ENCODE measurements at regions not wholly inside any gene's neighbourhood (a gene's known extent, or its start where the extent isn't known, plus 50 kb on each side); places are given as distances from the start of the nearest gene placed in this dataset.

DNA sequence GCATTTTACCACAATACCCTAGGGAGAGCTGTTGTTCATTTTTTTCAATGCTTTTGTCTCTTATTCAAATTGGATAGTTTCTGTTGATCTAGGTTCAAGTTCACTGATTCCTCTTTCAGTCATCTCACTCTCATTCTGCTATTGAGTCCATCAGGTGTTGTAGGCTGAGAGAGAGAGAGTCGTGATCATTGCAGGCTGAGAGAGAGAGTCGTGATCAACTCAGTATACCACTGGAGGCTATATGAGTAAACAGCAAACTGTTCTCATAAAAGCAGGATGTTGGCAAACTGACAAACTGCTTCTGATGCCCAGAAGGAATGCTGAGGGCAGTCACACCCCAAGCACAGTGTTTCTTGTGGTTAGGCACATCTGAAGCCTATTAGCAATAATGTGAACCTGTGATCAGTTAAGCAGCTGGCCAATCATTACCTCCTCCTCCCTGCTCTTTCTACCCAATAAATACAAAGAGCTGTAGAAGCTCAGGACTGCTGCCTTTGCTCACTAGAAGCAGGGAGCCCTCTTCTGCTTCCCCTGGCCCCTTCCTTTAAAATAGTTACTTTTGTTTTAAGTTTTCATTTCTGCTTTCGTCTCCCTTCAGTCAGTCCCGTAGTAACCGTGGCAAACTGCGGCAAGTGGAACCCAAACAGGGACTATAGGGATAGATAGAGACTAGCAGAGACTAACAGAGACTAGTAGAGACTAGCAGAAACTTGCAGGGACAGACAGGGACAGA, 476.1 kb upstream of the ACO1 start:
- H4K20me1 ChIP-seq (ENCODE audit: insufficient read depth), result no peaks in the 10 kb centered on the region
- no peak overlapping the region for H3K27ac ChIP-seq
- H3K4me1 ChIP-seq (replicated peaks; ENCODE audit: insufficient read depth), result peaks cover 11% of the 10 kb centered on the region; the same call in 1 of the 2 replicates
- intact Hi-C loops (cut with micrococcal nuclease; ENCODE audit: unreplicated experiment), result no loop called here
- peak; percentile 60 to 82 for DNase-seq
- H2AFZ ChIP-seq, result no peak overlapping the region
- no peak for TF ChIP-seq CTCF (conservative IDR thresholded peaks at IDR 0.05)
- TF ChIP-seq EZH2 (IDR thresholded peaks at IDR 0.05; ENCODE audit: low read depth), result no peak
- H3K4me2 ChIP-seq, result no peak overlapping the region
- BruUV-seq (replicated peaks), result no TSS peak
- 0 out of 2 replicates have a peak, but pooled peaks cover 4% of the 10 kb centered on the region for H3K79me2 ChIP-seq (ENCODE audit: low read depth)
- CTCF ChIA-PET, result no interaction called here
- POLR2A ChIA-PET (ENCODE audit: unreplicated experiment), result interaction anchor here (0.8 kb wide), 1 partner anchor 348 kb away, joined by 24 read pairs; no protein-coding TSS in a partner anchor
- H3K9me2 ChIP-seq (ENCODE audit: insufficient read depth), result no peaks in the 10 kb centered on the region
- no peaks in the 10 kb centered on the region for H3F3A ChIP-seq (ENCODE audit: insufficient read depth, low read depth)
- H3K36me3 ChIP-seq (ENCODE audit: low read depth), result no peaks in the 10 kb centered on the region
- H3K4me3 ChIP-seq, result no peak overlapping the region
- H3K9me3 ChIP-seq (ENCODE audit: insufficient read depth, low read depth), result no peaks in the 10 kb centered on the region; the same call in 1 of the 2 replicates
- H3K27me3 ChIP-seq (ENCODE audit: insufficient read depth, low read depth), result no peaks in the 10 kb centered on the region

DNA sequence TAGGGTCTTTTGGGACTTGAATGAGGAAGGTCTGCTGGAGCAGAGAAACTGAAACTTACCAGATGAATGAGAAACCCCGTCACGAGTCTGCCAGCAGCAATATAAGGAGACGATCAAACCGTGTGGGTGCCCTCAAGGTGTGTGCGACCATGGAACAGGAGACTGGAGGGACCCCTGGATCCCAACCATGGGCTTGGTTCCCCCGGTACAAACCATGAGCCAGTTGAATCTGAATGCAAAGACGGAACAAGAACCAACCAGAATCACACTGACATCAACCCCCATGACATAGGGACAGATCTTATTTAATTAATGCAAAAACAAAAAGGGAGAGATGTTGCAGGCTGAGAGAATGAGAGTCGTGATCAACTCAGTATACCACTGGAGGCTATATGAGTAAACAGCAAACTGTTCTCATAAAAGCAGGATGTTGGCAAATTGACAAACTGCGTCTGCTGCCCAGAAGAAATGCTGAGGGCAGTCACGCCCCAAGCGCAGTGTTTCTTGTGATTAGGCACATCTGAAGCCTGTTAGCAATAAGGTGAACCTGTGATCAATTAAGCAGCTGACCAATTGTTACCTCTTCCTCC, 475.5 kb upstream of the ACO1 start:
- CTCF ChIA-PET, result no interaction called here
- no peak overlapping the region for H3K4me2 ChIP-seq
- DNase-seq, result peak in 1 of 2 experiments; percentile 35

DNA sequence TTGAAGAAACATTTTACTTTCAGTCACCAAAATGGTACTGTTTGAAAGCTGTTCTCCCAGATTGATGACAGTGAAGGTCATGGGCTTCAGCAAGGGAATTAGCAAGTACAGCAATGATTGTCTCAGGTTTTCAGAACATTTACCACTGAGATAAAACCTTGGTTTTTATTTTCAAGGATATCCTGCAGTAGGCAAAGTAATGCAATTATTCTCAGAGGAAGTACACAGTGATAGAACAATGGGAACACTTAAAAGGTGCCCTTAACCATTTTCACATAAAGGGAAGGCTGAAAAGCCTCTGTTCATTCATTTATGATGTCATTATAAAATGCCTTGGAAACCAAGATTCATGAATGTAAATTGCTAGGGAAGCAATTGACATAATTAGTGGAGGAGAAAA, 471.8 kb upstream of the ACO1 start:
- Histone ChIP-seq H3K36me3 (ENCODE audit: low read depth) (no peaks in the 10 kb centered on the region), H3F3A (ENCODE audit: insufficient read depth, low read depth) (no peaks in the 10 kb centered on the region), H3K27ac (no peak overlapping the region), H4K20me1 (ENCODE audit: insufficient read depth) (no peaks in the 10 kb centered on the region), H2AFZ (no peak overlapping the region), H3K27me3 (ENCODE audit: insufficient read depth, low read depth) (no peaks in the 10 kb centered on the region), H3K4me3 (no peak overlapping the region), H3K4me1 (replicated peaks; ENCODE audit: insufficient read depth) (peaks cover 6% of the 10 kb centered on the region; the same call in 1 of the 2 replicates), H3K4me2 (no peak overlapping the region), H3K9me2 (ENCODE audit: insufficient read depth) (no peaks in the 10 kb centered on the region), H3K9me3 (ENCODE audit: insufficient read depth, low read depth) (no peaks in the 10 kb centered on the region), H3K79me2 (ENCODE audit: low read depth) (0 out of 2 replicates have a peak, but pooled peaks cover 4% of the 10 kb centered on the region)
- CTCF ChIA-PET, result no interaction called here
- intact Hi-C loops (cut with micrococcal nuclease; ENCODE audit: unreplicated experiment), result no loop called here
- TF ChIP-seq EZH2 (IDR thresholded peaks at IDR 0.05; ENCODE audit: low read depth) (no peak), CTCF (conservative IDR thresholded peaks at IDR 0.05) (no peak)
- POLR2A ChIA-PET (ENCODE audit: unreplicated experiment), result no interaction called here
- DNase-seq, result no peak
- no TSS peak for BruUV-seq (replicated peaks)

More for the DNA sequence above, 475.5 kb upstream of the ACO1 start:
- TF ChIP-seq EZH2 (IDR thresholded peaks at IDR 0.05; ENCODE audit: low read depth), result no peak
- TF ChIP-seq CTCF (conservative IDR thresholded peaks at IDR 0.05), result no peak
- Histone ChIP-seq H3K36me3 (ENCODE audit: low read depth) (no peaks in the 10 kb centered on the region), H3K4me1 (replicated peaks; ENCODE audit: insufficient read depth) (peaks cover 11% of the 10 kb centered on the region; the same call in 1 of the 2 replicates), H3K79me2 (ENCODE audit: low read depth) (0 out of 2 replicates have a peak, but pooled peaks cover 4% of the 10 kb centered on the region), H2AFZ (no peak overlapping the region), H3K9me3 (ENCODE audit: insufficient read depth, low read depth) (no peaks in the 10 kb centered on the region; the same call in 1 of the 2 replicates), H3F3A (ENCODE audit: insufficient read depth, low read depth) (no peaks in the 10 kb centered on the region), H3K9me2 (ENCODE audit: insufficient read depth) (no peaks in the 10 kb centered on the region), H3K27ac (no peak overlapping the region), H3K27me3 (ENCODE audit: insufficient read depth, low read depth) (no peaks in the 10 kb centered on the region), H4K20me1 (ENCODE audit: insufficient read depth) (no peaks in the 10 kb centered on the region), H3K4me3 (no peak overlapping the region)
- intact Hi-C loops (cut with micrococcal nuclease; ENCODE audit: unreplicated experiment), result no loop called here
- BruUV-seq (replicated peaks), result TSS peak; percentile 83
- POLR2A ChIA-PET (ENCODE audit: unreplicated experiment), result interaction anchor here (0.8 kb wide), 1 partner anchor 348 kb away, joined by 24 read pairs; no protein-coding TSS in a partner anchor

All from PC-9 (cell line).